HG02588 (cell line): ENCODE measurements at regions not wholly inside any gene's neighbourhood (a gene's known extent, or its start where the extent isn't known, plus 50 kb on each side); places are given as distances from the start of the nearest gene placed in this dataset.

Experiments used
- ATAC-seq: cut with Tn5 transposase; IDR thresholded peaks from one replicate; pipeline ENCODE4 v1.9.1; 2021; ENCODE audit warnings: mild to moderate bottlenecking, moderate library complexity; ENCODE audit not compliant: unreplicated experiment

DNA sequence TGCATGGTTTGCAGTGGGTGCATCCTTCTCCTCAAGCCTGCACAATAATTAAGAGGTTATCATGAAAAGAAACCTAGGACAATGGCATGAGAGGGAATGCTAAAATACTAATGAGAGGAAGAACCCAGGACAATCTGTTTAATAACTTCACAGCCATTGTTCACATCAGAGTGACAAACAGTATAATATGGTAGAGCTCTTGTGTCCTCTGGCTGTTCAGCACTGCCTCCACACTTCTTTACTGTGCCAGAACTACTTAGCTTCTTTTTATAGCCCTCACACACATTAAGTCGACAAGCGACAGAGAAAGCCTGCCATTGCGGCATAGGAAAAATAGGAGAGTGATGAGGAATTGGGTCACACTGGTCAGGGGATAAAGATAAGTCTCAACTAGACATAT is 65.0 kb upstream of the MEIS2 start:
- no peak for ATAC-seq

DNA sequence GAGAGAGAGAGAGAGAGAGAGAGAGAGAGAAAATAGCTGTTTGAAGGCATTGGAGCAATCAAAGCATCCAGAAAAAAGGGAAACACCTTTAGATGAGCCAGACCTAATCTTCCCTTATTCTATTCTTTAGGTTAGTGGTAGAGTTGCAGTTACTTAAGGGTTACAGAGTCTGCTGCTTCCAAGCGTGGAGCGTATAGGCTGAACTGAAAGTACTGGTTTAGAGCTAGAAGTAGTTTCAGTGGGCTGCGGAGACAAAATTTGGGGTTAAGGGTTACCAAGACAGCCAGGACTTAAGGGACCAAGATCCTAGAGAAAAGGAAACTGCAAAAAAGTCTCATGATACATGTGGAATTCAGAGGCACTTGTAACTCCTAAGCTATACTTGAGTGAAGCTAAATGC is 66.1 kb upstream of the MEIS2 start:
- no peak for ATAC-seq

DNA sequence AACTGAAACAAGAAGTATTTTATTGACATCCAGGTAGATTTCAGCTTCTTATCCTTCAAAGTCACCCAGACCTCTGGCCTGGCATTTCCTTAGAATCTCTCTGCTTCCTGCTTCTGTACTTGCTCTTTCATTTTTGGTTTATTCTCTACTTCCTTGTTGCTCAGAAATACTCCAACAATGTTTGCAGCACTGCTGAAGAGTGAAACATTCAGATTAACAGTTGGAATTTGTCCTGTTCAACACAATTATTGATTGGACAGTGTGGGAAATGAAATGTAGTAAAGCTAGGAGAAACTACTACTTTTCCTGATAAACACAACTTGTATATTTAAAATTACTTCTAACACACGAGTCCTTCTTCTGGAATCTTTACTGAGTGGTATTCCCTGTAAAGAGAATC is 81.0 kb upstream of the MEIS2 start:
- ATAC-seq = no peak

DNA sequence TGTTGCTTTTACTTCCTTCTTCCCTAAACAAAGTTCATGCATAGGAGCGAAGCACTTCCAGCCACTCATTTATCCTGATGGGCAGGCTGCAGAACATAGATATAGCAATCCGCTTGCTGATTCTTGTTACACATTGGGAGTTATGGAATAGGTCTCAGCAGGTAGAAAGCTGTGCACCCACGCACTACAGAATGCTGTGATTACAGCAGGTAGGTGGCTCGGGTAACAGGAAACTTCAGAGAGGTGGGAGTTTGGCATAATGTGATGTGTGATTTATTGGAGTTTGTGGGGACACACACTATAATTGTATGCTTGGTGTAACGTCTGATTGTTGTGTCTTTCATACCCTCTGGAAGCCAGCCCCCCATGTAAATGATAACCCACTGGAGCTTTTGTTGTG is 99.2 kb upstream of the MEIS2 start:
- no peak for ATAC-seq

DNA sequence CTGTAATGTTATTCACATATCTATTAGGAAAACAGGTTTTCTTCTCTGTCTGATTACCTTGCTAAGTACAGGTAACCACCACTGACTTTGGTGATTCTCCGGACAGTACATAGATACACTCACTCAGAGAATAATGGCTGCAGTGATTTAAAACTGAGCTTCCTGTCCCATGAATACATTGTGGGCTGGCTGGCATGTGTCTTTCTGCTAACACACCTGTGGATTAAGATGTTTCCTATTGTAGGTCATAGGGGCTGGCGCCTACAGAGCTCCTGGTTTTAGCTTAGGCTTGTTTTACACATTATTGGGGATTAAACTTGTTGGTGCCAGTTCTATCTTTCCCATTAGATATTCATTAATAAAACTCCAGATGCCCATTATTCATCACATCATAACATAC is 102.7 kb upstream of the MEIS2 start:
- no peak for ATAC-seq

DNA sequence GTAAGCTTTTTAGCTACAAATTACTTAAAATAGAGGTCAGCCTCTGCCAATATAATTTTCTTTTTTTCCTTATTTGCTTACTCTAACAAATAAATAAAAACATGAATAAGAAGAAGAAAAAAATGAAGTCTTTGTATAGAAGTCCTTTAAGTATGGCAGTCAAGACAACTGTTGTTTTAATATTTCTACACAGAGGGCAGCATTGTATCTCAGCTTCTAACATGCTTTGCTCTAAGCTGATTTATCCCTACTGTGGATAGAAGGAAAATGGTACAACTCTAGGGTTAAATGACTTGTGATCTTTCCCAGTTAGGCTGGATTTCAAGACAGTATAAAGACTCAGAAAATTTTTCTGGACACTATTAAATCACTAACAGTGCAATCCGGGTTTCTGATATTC is 104.3 kb upstream of the MEIS2 start:
- no peak for ATAC-seq

DNA sequence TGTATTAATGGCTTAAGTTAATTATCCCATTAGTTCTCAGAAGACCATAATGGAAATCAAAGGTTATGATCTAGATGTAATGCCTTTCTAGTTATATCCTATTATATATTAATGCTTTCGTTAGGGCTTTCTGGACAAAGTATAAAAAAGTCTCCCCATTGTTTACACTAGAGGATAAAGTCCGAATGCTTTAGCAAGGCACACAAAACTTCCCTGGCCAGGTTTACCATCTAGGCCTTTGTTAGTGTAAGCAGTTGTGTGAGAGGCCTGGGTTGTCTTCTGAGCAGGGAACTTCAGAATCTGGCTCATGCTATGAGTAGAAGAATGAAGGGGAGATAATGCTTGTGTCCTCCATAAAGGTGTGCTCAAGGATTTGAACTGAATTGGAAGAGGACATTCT is 106.3 kb upstream of the MEIS2 start:
- no peak for ATAC-seq

DNA sequence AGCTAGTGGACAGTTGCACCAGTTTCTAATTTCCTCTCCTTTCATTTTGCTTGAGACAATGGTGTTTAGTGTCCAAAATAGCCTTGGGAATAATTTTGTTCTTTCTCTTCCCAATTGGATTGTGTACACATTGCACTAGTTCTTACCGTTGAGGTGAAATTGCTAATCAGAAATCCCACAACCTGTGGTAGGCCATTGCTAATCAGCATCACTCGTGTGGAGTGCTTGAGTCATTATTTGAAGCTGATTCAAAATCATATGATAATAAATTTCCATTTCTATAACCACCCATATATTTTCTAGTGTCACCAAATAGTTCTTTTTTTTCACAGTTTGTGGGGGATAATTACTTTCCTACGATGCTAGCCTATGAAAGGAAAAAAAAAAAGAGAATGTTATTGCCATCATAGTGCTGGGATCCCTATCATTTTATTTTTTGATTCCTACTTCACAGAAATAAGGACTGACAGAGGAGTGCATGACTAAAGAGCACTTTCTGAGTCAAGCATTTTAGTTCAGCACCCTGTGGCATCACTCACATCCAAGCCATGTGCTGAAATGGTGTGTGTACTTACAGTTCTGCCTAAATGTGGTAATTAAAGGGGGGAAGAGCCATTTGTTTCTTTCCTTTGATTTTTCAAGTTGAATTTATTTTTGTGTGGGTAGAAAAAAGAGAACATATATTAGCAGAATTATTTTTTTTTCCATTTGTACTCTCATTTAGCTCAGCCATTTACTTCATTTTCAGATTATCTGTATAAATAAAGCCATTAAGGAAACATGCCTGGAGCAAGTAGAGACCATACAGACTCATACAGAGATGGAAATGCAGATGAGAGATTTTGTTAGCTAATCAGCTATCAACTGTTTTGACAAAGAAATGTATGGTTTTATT is 108.0 kb upstream of the MEIS2 start:
- ATAC-seq = no peak

DNA sequence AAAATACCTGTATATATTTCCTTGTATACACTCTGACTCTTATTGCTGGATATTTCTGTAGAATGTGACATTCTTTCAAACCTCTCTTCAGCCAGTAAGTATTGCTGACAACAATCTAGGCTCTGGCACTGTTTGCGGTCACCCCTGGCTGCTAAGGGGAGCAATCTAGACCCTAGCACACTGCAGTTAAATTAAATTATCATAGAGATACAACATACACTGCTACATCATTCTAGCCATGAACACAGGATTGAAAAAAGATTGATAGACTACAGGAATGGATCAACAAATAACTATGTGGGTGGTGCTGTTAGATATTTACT is 108.7 kb upstream of the MEIS2 start:
- ATAC-seq = no peak

DNA sequence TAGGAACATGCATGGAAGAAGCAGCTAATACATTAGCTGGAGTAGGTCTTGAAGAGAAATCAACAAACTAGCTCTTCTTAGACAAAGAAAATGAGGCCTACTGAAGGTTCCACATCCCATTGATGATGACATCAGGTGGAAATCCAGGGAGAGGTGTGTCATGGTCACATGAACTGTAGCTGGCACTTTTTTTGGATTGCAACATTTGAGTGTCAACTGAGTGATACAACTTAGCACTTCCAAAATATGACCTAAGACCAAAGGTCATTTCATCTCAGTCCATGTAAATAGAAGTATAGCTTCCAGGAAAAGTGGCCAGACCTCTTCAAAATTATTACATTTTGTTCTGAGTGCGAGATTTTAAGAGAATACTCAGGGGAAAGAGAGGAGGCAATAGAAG is 117.2 kb upstream of the MEIS2 start:
- ATAC-seq = no peak

DNA sequence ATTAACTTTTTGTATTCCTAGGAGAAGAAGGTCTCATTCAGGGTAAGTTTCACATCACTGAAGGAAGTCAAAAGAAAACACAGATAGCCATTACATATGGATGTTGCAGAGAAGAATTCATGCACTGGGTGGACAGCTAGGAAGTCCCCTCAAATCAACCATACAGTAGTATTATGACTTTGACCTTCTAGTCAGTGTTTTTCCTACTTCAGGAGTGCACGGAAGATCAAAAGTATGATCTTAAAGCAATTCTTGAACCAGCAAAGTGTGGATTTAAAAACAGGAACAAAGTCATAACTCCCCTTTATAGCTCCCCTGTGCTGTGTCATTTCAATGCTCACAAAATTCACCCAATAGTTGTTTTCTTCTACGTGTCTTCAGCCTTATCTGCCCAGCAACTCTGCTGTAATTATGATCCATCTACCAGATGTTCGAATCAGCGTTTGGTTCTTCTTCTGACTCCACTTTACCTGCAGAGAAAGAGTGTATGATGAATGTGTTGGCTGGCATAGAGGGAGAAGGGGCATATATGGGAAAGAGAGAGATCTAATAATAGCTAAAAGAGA is 118.1 kb upstream of the MEIS2 start:
- ATAC-seq = no peak

DNA sequence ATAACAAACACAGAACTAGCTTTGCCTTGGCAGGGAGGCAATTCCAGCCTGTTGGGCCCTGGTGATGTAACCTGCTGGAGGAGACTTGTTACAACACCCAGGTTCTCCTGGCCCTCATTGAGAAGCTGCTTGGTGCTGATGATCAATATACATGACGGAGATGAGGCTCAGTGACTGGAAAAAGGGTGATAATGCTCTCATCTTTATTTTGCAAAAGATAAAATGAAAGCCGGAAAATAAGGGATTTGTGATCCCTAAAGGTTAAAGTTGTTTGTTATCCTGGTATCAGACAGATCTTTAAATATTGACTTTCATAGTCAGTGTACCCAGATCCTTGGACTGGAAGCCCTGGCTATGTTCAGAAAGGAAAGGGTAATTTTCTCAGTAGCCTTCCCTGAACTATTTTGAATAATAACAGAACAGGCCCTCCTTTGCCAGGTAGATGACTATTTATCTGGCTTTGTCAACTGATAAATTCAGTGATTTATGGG is 118.9 kb upstream of the MEIS2 start:
- no peak for ATAC-seq

DNA sequence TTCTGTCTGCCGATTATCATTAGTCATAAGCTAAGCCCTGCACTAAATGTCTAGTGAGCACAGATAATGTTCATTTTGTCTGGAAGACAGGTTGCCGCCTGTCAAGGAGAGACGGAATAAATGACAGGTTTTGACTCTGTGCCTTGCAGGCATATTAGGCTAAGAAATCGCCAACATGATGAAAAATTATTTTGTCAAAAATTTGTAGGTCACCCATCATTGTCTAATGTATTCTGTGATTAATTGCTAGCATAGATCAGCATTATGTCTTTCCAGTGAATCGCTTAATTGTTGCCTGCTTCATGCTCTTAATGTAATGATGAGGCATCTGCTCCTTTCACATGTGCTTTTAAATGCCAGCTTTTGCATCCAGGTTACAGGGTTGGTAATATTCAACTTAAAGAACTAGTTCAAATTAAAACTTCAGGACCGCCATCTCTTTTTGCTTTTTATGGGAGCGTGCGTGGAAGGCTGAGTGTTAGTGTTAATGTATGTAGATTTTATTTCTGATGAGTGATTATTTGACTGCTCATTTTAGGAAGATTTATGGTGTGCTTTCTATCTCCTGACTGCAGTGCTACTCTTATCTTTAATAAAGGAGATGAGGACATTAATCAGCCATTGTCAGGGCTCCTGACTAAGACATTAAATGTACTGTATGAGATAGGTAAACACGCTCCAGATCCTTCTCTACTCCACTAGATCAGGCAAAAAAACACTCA is 120.8 kb upstream of the MEIS2 start:
- ATAC-seq = no peak

DNA sequence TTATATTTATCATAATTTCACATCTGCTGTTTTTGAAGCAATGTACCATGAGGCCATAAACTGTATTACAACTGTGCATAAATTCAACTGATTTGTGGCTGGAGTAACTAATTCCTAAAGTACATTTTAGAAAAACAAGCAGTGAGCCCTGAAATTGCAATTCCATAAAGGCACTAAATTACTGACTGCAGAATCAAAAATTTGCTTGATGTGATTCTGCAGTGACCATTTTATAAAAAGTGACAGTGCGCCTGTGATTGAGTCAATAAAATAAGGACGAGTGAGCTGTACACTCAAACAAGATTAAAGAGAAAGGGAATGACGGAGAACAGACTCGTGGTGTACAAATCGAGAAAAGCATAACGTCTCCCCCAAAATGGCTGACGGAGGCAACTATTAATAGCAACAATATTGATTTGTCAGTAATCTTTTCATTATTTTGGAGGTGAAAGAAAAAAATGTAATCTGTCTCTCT is 121.4 kb upstream of the MEIS2 start:
- ATAC-seq = no peak

DNA sequence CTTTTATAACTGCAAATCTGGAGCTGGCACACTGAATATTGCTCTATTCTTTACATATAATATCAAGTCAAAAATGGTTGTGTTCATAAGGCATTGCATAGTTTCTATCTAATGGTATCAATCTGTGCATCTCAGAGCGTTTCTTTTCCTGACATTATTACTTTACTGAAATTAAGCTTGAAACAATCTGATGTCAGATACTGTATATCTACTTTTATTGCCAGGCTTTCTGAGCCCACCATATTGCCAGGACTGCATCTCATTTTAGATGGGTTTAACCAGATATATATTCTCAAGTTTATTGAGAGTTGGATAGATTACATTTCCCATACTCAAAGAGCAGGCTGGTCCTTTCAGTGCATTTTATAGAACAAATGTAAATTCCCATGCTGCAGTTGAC is 122.7 kb upstream of the MEIS2 start:
- ATAC-seq = no peak

DNA sequence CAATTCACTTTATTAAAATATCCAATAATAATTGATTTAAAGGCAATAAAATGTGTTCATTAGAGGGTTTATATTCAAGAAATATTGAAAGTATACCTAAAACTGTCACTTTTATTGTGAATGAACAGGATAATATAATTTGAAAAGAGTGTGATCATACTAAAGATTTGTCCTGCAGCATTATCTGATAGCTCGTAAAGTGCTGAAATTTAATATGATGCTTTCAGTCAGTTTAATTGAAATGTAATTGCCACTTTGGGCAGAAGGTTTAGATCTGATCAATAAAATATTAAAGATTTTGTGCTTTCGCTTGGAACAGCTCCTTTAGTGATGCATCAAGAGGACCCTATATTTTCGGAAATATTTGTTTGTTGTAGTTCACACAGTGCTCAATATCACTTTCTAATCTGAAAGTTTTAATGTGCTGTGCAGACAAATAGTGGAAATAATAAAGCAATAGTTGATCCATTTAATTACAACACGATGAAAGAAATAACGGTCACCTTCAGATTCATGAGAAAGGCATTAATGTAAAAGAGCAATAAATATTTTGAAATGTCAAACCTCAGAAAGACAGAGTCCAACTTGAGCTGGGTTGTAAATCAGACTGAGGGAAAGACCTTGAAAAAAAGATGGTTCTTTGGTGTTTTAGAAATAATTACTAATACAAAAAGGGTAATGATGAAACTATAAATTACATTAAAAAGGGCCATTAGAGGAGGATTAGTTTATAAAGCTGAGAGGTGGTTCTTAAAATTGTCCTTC is 129.7 kb upstream of the MEIS2 start:
- ATAC-seq = no peak

DNA sequence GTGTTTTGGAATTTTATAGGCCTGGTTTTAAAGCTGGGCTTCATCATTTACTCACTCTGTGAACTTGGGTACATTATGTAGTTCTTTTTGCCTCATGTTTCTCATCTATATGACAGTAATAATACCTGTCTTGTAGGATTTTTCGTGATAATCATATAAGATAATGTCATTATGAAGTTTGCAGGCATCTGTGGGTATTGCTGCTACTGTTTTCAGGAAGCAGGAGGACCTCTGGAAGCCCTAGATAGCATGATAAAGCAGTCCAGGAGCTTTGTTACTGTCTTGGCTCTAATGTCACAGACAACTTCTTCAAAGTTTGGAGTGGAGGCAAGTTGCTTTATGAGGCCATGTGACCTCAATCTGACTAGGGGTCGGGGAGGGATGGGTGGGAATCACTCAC is 145.0 kb upstream of the MEIS2 start:
- ATAC-seq = no peak

DNA sequence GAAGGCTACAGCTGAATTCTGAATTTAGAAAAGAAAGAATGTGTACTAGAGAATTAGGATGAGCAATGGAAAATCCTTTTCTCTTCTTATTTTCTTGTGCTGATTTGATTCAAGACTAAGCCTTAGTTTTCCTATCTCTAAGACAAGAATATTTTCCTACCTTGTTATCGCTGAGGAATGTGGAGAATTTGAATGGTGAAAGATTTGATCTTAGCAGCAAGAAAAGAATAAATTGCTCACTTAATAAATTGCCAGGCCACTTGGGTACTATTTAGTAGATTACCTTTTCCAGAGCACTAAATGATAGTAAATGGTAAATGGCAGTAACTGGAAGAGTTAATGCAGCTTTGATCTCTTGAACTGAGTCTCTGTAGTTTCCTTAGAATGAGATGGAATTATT is 145.7 kb upstream of the MEIS2 start:
- no peak for ATAC-seq

DNA sequence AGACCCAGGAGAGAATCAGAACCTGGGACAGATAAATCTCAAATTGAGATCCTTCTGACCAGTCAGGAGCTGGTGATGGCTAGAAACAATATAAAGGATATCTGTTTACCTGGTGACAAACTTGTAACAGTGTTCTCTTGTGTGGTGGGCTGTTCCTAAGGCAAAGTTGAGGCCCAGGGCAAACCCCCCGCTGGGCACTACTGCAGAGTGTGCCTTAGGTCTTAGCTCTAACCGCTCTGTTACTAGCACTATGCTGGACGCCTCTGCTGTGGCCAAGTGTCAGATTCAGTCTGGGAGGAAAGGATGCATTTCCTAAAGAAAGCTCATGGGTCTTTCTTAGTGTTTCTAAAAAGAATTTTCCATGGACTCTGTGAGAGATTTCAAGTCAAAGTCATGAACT is 146.5 kb upstream of the MEIS2 start:
- ATAC-seq = no peak

DNA sequence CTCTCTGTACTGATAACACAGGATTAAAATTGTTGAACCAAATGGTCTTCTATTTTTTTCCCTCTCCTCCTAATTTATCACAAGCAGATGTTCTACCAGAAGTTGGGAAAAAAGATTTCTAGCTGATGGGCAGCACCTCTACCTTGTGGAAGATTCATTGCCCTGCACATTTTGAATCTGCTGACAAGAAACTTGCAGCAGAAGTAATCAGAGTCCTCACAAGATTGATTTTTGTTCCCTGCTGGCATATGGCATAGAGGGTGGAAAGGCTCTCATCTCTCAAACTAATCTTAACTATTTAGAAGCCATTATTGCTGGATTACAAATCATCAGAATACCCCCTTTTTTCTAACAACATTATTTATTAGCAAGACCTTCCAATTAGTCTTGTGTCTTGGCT is 148.9 kb upstream of the MEIS2 start:
- no peak for ATAC-seq

DNA sequence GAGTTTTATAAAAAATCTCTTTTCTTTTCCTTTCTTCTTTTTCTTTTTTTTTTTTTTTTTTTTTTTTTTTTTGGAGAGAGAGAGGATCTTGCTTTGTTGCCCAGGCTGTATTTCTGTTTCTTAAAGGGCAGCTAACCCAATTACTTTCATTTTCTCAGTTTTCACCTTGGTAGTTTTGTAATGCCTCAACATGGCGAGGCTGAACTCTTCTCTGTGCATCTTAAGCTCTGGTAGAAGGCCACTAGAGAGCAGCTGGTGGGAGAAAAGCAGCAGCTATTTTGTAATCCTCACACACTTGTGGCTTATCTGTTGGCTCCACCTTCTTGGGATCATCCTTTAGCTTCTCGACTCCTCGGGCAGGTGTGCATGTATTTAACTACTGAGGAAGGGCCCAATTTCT is 152.2 kb upstream of the MEIS2 start:
- no peak for ATAC-seq
